ENCODE measurements at regions not wholly inside any gene's neighbourhood (a gene's known extent, or its start where the extent isn't known, plus 50 kb on each side); places are given as distances from the start of the nearest gene placed in this dataset.

GRCh38 chr4:123528501-123529277 lies 132.1 kb downstream of the SPRY1 start:
- H3K4me2 ChIP-seq: no peak overlapping the region
- no peaks in the 10 kb centered on the region for H3K4me1 ChIP-seq (ENCODE audit: control insufficient read depth in 1 of 2, insufficient read depth in 2 of 2, low read depth in 1 of 2, low read length in 1 of 2)
- CTCF ChIA-PET: interaction anchor here (1.5 kb wide), 1 partner anchor 12 kb away, joined by 4 read pairs; no protein-coding TSS in a partner anchor
- no peaks in the 10 kb centered on the region for H3K9me2 ChIP-seq
- POLR2A ChIA-PET: no interaction called here
- no peaks in the 10 kb centered on the region for H3K79me2 ChIP-seq (ENCODE audit: insufficient read depth)
- no peak overlapping the region for H3K27ac ChIP-seq (ENCODE audit: low read depth in 2 of 2, low read length in 1 of 2)
- H3K4me3 ChIP-seq (ENCODE audit: low read depth in 2 of 2, low read length in 1 of 2): no peak overlapping the region
- WGBS (ENCODE audit: low lambda C conversion rate): 91% methylated on average over 3 of the region's 3 CpGs
- H3K36me3 ChIP-seq (replicated peaks in 1 of 2; ENCODE audit: control insufficient read depth in 1 of 2, insufficient read depth in 2 of 2, low read length in 1 of 2): no peaks in the 10 kb centered on the region
- no peaks in the 10 kb centered on the region for H3F3A ChIP-seq (replicated peaks; ENCODE audit: insufficient read depth)
- no peaks in the 10 kb centered on the region for H3K27me3 ChIP-seq (ENCODE audit: insufficient read depth)
- H3K9ac ChIP-seq: no peak overlapping the region
- DNase-seq: no peak
- H3K9me3 ChIP-seq: no peaks in the 10 kb centered on the region
- no peaks in the 10 kb centered on the region for H4K20me1 ChIP-seq (ENCODE audit: insufficient read depth)
- H2AFZ ChIP-seq (ENCODE audit: low read depth): no peak overlapping the region
- no peak for TF ChIP-seq YY1 (IDR thresholded peaks at IDR 0.05; ENCODE audit: low read depth)
- no peak for TF ChIP-seq RAD21 (IDR thresholded peaks at IDR 0.05; ENCODE audit: low read length)
- TF ChIP-seq, protein P1, sequence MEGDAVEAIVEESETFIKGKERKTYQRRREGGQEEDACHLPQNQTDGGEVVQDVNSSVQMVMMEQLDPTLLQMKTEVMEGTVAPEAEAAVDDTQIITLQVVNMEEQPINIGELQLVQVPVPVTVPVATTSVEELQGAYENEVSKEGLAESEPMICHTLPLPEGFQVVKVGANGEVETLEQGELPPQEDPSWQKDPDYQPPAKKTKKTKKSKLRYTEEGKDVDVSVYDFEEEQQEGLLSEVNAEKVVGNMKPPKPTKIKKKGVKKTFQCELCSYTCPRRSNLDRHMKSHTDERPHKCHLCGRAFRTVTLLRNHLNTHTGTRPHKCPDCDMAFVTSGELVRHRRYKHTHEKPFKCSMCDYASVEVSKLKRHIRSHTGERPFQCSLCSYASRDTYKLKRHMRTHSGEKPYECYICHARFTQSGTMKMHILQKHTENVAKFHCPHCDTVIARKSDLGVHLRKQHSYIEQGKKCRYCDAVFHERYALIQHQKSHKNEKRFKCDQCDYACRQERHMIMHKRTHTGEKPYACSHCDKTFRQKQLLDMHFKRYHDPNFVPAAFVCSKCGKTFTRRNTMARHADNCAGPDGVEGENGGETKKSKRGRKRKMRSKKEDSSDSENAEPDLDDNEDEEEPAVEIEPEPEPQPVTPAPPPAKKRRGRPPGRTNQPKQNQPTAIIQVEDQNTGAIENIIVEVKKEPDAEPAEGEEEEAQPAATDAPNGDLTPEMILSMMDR (IDR thresholded peaks at IDR 0.05): no peak
- no peak for TF ChIP-seq REST (IDR thresholded peaks at IDR 0.05; ENCODE audit: low read depth, low read length)
- TF ChIP-seq USF2 (IDR thresholded peaks at IDR 0.05; ENCODE audit: borderline replicate concordance, low read depth, low read length): no peak
- TF ChIP-seq JUND (IDR thresholded peaks at IDR 0.05): no peak
- TF ChIP-seq, protein P2, sequence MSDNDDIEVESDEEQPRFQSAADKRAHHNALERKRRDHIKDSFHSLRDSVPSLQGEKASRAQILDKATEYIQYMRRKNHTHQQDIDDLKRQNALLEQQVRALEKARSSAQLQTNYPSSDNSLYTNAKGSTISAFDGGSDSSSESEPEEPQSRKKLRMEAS (IDR thresholded peaks at IDR 0.05; ENCODE audit: low read depth): no peak
- no peak for TF ChIP-seq RFX5 (IDR thresholded peaks at IDR 0.05; ENCODE audit: low read length)
- TF ChIP-seq SMC3 (IDR thresholded peaks at IDR 0.05; ENCODE audit: low read depth, low read length): no peak
- TF ChIP-seq NRF1 (IDR thresholded peaks at IDR 0.05; ENCODE audit: low read depth, low read length): no peak
- TF ChIP-seq MXI1 (IDR thresholded peaks at IDR 0.05; ENCODE audit: low read depth, low read length): no peak
- TF ChIP-seq EP300 (IDR thresholded peaks at IDR 0.05; ENCODE audit: borderline replicate concordance in 1 of 2, low read depth in 1 of 2, low read length in 1 of 2): no peak
- no peak for TF ChIP-seq FOXJ3 (CRISPR knock-in tag; IDR thresholded peaks at IDR 0.05)

Measured in SK-N-SH (cell line).